WI38 (cell line): ENCODE measurements at regions not wholly inside any gene's neighbourhood (a gene's known extent, or its start where the extent isn't known, plus 50 kb on each side); places are given as distances from the start of the nearest gene placed in this dataset.

Experiments used
- H3K4me3 ChIP-seq: 2 replicates; pipeline ENCODE4 v1.5.1; 2011; ENCODE audit warnings: low read depth, mild to moderate bottlenecking, control low read depth, low read length
- TF ChIP-seq, protein P1 (sequence below): IDR thresholded peaks from 2 replicates; pipeline ENCODE4 v1.5.1; 2012; ENCODE audit warnings: low read depth, mild to moderate bottlenecking, control low read depth, low read length

DNA sequence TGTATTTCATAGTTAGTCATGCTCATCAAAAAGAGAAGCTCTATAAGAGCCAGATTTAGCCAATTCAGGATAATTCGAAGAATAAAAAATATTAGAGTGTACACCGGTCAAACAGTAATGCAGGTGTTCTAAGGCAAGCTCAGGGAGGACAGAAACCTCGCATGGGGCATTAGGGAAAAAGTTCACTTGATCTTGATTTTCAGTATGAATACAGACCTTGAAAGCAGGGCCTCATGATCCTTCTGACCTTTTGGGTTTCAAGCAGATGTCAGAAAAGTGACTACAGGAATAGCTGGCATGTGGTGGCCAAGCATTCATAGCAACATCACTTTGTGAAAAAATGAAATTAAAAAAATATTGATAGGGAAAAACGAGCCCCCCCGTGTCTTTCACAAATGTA is 394.9 kb downstream of the KIF4B start:
- no peak overlapping the region for H3K4me3 ChIP-seq
- TF ChIP-seq, protein P1, sequence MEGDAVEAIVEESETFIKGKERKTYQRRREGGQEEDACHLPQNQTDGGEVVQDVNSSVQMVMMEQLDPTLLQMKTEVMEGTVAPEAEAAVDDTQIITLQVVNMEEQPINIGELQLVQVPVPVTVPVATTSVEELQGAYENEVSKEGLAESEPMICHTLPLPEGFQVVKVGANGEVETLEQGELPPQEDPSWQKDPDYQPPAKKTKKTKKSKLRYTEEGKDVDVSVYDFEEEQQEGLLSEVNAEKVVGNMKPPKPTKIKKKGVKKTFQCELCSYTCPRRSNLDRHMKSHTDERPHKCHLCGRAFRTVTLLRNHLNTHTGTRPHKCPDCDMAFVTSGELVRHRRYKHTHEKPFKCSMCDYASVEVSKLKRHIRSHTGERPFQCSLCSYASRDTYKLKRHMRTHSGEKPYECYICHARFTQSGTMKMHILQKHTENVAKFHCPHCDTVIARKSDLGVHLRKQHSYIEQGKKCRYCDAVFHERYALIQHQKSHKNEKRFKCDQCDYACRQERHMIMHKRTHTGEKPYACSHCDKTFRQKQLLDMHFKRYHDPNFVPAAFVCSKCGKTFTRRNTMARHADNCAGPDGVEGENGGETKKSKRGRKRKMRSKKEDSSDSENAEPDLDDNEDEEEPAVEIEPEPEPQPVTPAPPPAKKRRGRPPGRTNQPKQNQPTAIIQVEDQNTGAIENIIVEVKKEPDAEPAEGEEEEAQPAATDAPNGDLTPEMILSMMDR: no peak

DNA sequence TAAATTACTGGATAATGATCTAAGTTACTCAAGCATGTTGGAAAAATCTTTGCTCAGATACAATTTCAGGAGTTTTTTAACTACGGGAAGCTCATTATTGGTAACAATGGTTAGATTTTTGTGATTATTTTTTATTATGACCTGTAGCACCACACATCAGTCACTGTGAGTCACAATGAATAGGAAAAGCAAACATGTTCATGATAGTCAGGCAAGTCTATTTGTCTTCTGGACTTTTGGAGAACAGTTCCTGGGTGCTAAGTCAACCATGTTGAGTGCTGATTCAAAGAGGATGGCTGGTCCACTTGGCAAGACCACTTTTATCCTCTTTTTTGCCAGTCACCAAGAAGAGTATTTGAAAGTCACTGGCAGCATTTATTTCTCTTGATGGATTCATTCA is 403.2 kb downstream of the KIF4B start:
- no peak overlapping the region for H3K4me3 ChIP-seq
- TF ChIP-seq, protein P1: no peak

DNA sequence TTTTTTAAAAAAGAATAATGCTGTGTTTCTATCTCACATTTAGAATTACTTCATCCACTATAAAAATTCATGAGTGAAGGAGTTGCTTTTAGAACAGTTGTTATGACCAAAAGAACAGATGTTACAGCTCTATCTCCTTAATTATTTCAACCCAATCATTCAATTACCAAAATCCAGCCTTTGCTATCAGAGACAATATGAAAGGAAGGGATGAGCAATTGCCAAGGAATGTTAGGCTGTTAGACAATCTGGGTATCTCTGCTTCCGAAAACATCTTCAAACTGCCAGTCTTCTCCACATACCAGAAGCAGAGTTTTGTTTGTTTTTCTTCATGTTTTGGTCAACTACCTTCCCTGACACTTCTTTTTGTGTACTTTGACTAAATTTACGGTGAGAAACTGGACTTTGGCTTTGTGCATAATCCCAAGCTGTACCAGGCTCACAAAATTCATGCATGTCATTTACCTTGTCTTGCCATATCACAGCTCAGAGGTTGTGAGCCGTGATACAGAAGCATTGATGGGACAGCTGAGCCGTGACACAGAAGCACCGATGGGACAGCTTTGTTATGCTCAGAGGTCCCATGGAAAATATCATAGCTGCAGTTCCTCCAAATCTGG is 405.5 kb downstream of the KIF4B start:
- TF ChIP-seq, protein P1: no peak
- no peak overlapping the region for H3K4me3 ChIP-seq

DNA sequence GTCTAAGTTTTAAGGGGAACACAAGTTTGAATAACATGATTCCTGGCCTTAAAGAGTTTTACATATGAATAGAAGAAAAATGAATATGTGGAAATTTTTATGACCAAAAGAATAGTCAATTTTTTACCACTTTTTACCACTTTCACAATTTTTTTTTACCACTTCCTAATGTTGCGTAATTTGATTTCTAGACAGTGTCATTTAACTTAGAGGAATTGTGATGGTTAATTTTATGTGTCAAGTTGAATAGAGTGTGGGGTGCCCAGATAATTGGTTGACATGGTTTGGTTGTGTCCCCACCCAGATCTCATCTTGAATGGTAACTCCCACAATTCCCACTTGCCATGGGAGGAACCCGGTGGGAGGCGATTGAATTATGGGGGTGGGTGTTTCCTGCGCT is 416.6 kb downstream of the KIF4B start:
- TF ChIP-seq, protein P1: no peak
- H3K4me3 ChIP-seq: no peak overlapping the region

DNA sequence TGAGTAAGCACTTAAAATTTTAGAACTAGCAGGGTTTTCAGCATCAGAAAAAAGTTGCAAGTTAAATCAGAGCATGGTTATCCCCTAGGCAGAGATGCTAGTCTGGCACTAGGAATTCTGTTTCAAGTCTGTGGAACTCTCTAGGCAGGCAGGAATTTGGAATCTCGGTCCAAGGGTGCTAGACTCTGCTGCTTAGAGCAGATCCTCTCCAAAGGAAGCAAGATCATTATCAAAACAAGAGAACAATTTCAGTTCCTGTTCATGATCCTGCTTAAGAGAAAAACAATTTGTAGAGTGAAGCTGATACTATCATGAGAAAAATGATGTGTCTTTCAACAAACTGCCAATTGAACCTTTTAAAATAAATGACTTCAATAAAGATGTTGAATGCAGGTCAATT is 420.7 kb downstream of the KIF4B start:
- TF ChIP-seq, protein P1: no peak
- H3K4me3 ChIP-seq: no peak overlapping the region

DNA sequence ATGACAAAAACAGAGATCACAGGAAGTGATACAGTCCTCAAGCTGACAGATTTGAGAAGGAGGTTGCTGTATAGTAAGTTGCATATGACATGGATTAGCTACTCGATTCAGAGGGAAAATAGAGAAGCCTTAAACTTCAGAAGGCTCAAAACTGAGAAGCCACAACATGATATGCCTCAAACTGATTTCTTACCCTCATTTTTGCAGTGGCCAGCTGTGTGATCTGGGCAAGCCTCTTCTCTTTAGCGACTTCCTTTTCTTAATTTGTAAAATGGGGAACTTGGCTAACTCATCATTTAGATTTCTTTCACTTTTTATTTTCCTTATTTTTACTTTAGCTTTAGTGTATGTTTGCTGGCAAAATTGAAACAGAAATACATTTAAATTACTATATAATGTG is 421.1 kb downstream of the KIF4B start:
- no peak overlapping the region for H3K4me3 ChIP-seq
- TF ChIP-seq, protein P1: no peak

DNA sequence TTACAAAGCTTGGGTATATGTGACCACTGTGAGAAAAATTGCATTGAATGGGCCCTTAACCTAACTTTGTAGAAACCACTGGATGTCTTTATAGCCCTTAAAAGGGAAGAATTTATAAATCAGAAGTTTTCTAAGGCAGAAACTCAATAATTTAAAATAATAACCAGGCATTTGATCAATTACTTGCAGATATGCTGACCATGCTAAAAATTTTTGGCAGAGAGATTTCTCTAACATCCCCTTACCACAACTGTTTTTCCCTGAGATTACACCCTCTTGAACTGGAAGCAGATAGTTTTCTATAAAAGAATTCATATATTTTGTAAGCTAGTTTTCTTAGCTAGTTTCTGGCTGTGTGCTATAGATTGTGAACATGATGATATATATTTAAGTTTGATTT is 428.3 kb downstream of the KIF4B start:
- TF ChIP-seq, protein P1: no peak
- H3K4me3 ChIP-seq: no peak overlapping the region
